Rectal smooth muscle tissue (tissue), 1 donor: ENCODE measurements at regions not wholly inside any gene's neighbourhood (a gene's known extent, or its start where the extent isn't known, plus 50 kb on each side); places are given as distances from the start of the nearest gene placed in this dataset.

Experiments used
- H3K27ac ChIP-seq: one replicate; pipeline ENCODE4 v1.7.0; 2013; ENCODE audit warnings: low read depth, low read length, inconsistent platforms
- H3K27me3 ChIP-seq: one replicate; pipeline ENCODE4 v1.7.0; 2013; ENCODE audit warnings: low read length; ENCODE audit not compliant: control insufficient read depth, insufficient read depth
- H3K36me3 ChIP-seq: one replicate; pipeline ENCODE4 v1.7.0; 2013; ENCODE audit warnings: low read length; ENCODE audit not compliant: control insufficient read depth, insufficient read depth
- H3K4me1 ChIP-seq: one replicate; pipeline ENCODE4 v1.7.0; 2013; ENCODE audit warnings: low read length; ENCODE audit not compliant: control insufficient read depth, insufficient read depth
- H3K4me3 ChIP-seq: one replicate; pipeline ENCODE4 v1.7.0; 2013; ENCODE audit warnings: low read length
- H3K9ac ChIP-seq: one replicate; pipeline ENCODE4 v1.7.0; 2013; ENCODE audit warnings: low read length

DNA sequence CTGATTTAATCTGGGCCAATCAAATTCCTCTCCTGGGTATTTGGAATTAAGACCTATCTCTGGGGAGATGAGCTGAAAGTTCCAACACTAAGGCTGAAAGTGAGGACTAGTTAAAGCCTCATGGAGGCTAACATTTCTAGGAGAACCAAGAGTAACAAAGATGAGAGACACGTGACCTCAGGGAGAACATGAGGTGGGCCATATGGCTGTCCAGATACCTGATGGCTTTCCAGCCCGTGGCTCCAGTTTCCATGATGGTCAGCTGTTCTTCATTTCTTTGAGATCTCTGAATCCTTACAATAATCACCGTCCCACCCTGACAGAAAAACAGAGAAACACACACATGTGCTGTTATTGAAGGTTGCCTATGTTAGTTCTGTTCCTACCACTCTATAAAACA, 66.1 kb downstream of the LEPR start:
- H3K4me1 ChIP-seq = no peaks in the 10 kb centered on the region
- no peaks in the 10 kb centered on the region for H3K27me3 ChIP-seq

DNA sequence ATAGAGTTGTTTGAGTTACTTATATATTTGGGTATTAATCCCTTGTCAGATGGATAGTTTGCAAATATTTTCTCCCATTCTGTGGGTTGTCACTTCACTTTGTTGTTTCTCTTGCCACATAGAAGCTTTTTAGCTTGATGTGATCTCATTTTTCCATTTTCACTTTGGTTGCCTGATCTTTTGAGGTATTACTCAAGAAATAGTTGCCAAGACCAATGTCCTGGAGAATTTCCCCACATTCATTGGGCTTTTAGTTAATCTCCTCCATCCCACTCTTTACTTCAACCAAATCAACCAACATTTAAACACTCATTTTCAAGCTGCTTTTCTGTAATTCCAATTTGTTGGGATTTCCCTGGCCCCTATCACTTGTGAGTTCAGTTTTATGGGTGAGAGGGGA, 69.0 kb downstream of the LEPR start:
- Histone ChIP-seq H3K27ac (no peak overlapping the region), H3K9ac (no peak overlapping the region)

More for the DNA sequence above, 66.1 kb downstream of the LEPR start:
- H3K4me3 ChIP-seq = no peak overlapping the region
- H3K27ac ChIP-seq = no peak overlapping the region
- no peaks in the 10 kb centered on the region for H3K36me3 ChIP-seq
- H3K9ac ChIP-seq = no peak overlapping the region

GRCh38 chr1:65490231-65491009, 70.0 kb downstream of the LEPR start:
- H3K4me1 ChIP-seq = no peaks in the 10 kb centered on the region
- H3K9ac ChIP-seq = no peak overlapping the region
- no peaks in the 10 kb centered on the region for H3K27me3 ChIP-seq
- H3K36me3 ChIP-seq = no peaks in the 10 kb centered on the region
- no peak overlapping the region for H3K4me3 ChIP-seq
- no peak overlapping the region for H3K27ac ChIP-seq

More for the DNA sequence above, 69.0 kb downstream of the LEPR start:
- no peaks in the 10 kb centered on the region for H3K27me3 ChIP-seq
- H3K4me1 ChIP-seq = no peaks in the 10 kb centered on the region
- H3K36me3 ChIP-seq = no peaks in the 10 kb centered on the region
- H3K4me3 ChIP-seq = no peak overlapping the region

- H3K9ac ChIP-seq = no peak overlapping the region
- H3K36me3 ChIP-seq = no peaks in the 10 kb centered on the region
- H3K4me3 ChIP-seq = no peak overlapping the region
- H3K27me3 ChIP-seq = no peaks in the 10 kb centered on the region
- H3K4me1 ChIP-seq = no peaks in the 10 kb centered on the region
- H3K27ac ChIP-seq = no peak overlapping the region
Observed at GRCh38 chr1:65491472-65491871, 71.0 kb downstream of the LEPR start.

GRCh38 chr1:65493802-65494201, 73.3 kb downstream of the LEPR start:
- Histone ChIP-seq H3K9ac (no peak overlapping the region), H3K4me1 (no peaks in the 10 kb centered on the region), H3K4me3 (no peak overlapping the region), H3K27ac (peak overlapping the region; percentile 8), H3K36me3 (no peaks in the 10 kb centered on the region), H3K27me3 (no peaks in the 10 kb centered on the region)

DNA sequence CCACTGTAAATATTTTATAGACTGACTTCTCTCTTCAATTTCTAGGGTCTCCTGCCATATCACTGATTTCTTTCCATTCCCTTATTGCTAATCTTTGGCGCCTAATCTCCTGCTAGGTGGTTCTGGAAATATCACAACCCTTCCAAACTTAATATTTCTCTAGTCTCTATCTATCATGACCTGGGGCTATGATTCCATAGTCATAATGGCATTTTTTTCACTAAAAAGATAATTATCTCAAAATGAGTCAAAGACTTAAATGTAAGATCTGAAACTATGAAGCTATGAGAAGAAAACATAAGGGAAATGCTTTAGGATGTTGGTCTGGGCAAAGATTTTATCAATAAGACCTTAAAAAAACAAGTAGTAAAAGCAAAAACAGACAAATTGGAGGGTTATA, 74.2 kb downstream of the LEPR start:
- Histone ChIP-seq H3K36me3 (no peaks in the 10 kb centered on the region), H3K4me3 (no peak overlapping the region), H3K27me3 (no peaks in the 10 kb centered on the region), H3K27ac (no peak overlapping the region), H3K4me1 (no peaks in the 10 kb centered on the region), H3K9ac (no peak overlapping the region)

DNA sequence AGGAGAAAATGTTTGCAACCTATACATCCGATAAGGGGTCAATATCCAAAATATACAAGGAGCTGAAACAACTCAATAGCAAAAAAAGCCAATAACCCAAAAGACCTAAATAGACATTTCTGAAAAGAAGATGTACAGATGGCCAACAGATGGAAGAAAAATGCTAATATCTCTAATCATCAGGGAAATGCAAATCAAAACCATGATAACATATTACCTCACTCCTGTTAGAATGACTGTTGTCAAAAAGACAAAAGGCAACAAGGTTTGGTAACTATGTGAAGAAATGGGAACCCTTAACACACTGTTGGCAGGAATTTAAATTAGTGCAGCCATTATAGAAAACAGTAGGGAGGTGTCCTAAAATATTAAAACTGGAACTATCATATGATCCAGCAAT, 74.7 kb downstream of the LEPR start:
- Histone ChIP-seq H3K4me1 (no peaks in the 10 kb centered on the region), H3K9ac (no peak overlapping the region), H3K27ac (no peak overlapping the region), H3K36me3 (no peaks in the 10 kb centered on the region), H3K4me3 (no peak overlapping the region), H3K27me3 (no peaks in the 10 kb centered on the region)

DNA sequence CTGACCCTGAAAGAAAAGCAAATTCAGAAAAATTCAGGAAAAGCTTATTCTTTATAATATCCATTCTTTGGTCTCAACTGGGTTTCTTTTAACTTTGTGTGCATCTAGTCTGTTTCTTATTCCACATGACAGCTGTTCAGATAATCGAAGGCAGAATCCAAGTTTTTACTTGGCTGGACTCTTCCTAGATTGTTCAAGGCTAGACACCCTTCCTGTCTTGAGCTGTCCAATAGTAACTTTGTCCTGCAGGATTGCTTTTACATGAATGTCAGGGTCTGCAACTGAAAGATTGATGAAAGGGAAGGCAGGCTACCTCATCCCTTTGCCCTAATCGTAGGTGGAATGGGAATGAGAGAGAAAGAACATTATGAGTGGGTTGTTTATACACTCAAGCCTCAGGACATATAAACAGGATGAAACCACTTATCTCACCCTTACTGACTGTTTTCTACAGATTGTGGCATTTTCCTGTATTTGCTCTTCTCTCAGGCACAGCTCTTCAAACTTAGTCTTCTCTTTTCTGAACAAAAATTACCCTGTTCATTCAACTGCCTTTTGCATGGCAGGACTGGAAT, 76.9 kb downstream of the LEPR start:
- Histone ChIP-seq H3K4me3 (no peak overlapping the region), H3K4me1 (no peaks in the 10 kb centered on the region), H3K27me3 (no peaks in the 10 kb centered on the region), H3K27ac (no peak overlapping the region), H3K36me3 (no peaks in the 10 kb centered on the region), H3K9ac (no peak overlapping the region)

DNA sequence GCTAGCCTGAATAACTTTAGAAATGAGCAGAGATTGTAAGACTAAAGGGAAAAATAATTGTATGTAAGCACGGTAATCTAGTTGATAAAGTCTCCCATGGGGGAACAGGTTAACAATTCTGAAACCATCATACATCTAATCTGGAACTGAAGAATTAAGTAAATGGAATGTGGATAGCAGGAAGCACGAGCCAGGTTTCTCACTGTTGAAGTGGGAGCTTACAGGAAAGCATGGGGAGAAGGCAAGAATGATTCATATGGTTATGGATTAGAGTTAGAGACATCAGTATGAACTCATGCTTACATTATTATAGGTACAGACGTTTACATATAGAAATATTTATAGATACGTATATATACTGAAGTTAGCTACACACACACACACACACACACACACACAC, 83.0 kb downstream of the LEPR start:
- no peak overlapping the region for H3K27ac ChIP-seq
- no peak overlapping the region for H3K9ac ChIP-seq
- H3K36me3 ChIP-seq = no peaks in the 10 kb centered on the region
- no peaks in the 10 kb centered on the region for H3K4me1 ChIP-seq
- no peaks in the 10 kb centered on the region for H3K27me3 ChIP-seq
- no peak overlapping the region for H3K4me3 ChIP-seq

GRCh38 chr1:65504263-65504662, 83.8 kb downstream of the LEPR start:
- no peaks in the 10 kb centered on the region for H3K4me1 ChIP-seq
- no peaks in the 10 kb centered on the region for H3K27me3 ChIP-seq
- H3K9ac ChIP-seq = no peak overlapping the region
- H3K36me3 ChIP-seq = no peaks in the 10 kb centered on the region
- no peak overlapping the region for H3K27ac ChIP-seq
- no peak overlapping the region for H3K4me3 ChIP-seq

- Histone ChIP-seq H3K4me1 (no peaks in the 10 kb centered on the region), H3K4me3 (no peak overlapping the region), H3K27me3 (no peaks in the 10 kb centered on the region), H3K36me3 (no peaks in the 10 kb centered on the region), H3K9ac (no peak overlapping the region), H3K27ac (no peak overlapping the region)
Observed at GRCh38 chr1:65505547-65506300, 85.3 kb downstream of the LEPR start.

DNA sequence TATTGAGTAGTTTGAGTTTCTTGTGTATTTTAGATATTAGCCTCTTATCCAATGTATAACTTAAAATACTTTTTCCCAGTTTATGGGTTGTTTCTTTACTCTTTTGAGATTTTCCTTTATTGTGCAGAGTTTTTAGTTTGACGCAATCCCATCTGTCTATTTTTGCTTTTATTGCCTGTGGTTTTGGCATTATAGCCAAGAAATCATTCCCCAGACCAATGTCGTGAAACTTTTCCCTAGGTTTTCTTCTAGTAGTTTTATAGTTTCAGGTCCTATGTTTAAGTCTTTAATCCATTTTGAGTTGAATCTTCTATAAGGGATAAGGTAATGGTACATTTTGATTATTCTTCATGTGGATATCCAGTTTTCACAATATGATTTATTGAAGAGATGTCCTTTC, 87.6 kb downstream of the LEPR start:
- no peak overlapping the region for H3K27ac ChIP-seq
- no peaks in the 10 kb centered on the region for H3K27me3 ChIP-seq

More for the DNA sequence above, 87.6 kb downstream of the LEPR start:
- Histone ChIP-seq H3K4me3 (no peak overlapping the region), H3K4me1 (no peaks in the 10 kb centered on the region), H3K36me3 (no peaks in the 10 kb centered on the region), H3K9ac (no peak overlapping the region)
